ENCODE measurements at regions not wholly inside any gene's neighbourhood (a gene's known extent, or its start where the extent isn't known, plus 50 kb on each side); places are given as distances from the start of the nearest gene placed in this dataset.

- TF ChIP-seq, protein P1, sequence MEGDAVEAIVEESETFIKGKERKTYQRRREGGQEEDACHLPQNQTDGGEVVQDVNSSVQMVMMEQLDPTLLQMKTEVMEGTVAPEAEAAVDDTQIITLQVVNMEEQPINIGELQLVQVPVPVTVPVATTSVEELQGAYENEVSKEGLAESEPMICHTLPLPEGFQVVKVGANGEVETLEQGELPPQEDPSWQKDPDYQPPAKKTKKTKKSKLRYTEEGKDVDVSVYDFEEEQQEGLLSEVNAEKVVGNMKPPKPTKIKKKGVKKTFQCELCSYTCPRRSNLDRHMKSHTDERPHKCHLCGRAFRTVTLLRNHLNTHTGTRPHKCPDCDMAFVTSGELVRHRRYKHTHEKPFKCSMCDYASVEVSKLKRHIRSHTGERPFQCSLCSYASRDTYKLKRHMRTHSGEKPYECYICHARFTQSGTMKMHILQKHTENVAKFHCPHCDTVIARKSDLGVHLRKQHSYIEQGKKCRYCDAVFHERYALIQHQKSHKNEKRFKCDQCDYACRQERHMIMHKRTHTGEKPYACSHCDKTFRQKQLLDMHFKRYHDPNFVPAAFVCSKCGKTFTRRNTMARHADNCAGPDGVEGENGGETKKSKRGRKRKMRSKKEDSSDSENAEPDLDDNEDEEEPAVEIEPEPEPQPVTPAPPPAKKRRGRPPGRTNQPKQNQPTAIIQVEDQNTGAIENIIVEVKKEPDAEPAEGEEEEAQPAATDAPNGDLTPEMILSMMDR (IDR thresholded peaks at IDR 0.05; ENCODE audit: low read depth, low read length), result no peak
- no peak for TF ChIP-seq POLR2A (IDR thresholded peaks at IDR 0.05; ENCODE audit: extremely low read depth, insufficient read length)
Measured at GRCh38 chr6:88519301-88520016, 353.3 kb upstream of the CNR1 start.
